ENCODE measurements at regions not wholly inside any gene's neighbourhood (a gene's known extent, or its start where the extent isn't known, plus 50 kb on each side); places are given as distances from the start of the nearest gene placed in this dataset.

DNA sequence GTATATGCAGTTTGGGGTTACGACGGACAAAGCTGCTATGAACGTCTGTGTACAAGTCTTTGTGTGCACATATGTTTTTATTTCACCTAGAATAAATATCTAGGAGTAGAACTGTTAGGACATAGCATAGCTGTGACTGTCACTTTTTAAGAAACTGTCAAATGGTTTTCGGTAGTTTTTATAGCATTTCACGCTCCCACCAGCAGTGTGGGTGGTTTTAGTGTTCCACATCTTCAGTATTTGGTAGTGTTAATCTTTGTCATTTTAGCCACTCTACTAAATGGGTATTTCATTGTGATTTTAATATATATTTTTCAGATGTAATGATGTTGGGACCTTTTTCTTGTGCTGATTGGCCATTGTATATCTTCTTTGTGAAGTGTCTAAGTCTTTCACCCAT lies 109.1 kb upstream of the BCAT1 start:
- peak in 1 of 2 experiments; percentile 75 for DNase-seq

DNA sequence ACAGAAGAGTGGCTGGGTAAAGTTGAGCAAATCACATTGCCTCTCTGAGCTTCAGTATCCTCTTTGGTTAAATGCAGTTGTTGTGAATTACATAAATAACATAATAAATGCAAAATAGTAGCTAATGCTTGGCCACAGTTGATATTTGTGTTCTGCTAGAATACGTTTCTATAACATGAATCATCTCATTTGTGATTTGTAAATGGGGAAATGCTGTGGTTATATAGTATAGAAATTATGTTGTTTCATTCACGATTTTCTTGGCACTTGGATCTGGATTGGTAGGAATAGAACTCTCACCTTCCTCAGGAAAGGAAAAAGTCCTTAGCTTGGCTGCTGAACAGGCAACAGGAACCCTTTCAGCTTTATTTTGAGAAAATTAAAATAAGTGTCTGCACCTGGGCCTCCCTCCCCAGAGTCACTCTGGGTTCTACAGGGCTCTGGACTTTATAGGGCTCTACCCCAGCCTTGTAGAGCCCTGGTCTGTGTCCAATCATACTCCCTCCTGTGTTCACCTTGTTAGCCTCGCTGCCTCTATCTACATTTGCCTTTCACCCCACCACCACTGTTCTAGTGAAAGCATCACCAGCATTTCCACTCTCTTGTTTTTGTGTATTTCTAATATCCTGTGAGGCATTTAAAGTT lies 107.7 kb upstream of the BCAT1 start:
- peak; percentile 64 to 74 for DNase-seq

DNA sequence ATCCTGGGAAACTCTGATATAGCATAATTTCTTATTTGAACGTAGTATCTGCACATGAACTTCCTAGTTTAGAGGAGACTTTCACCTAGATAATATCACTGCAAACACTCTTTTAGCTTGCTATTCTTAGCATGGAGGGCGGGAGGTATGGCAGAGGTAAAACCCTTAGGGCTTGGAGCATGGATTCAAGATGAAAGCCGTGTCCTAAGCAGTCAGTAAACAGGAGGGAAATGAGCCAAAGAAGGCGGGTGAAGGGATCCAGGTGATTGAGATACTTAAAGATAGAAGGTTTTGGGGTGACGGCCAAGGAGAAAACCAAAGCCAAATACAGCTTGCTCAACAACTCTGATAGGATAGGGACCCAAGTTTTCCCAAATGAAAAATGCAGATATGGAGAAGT lies 107.1 kb upstream of the BCAT1 start:
- peak; percentile 62 to 72 for DNase-seq

DNA sequence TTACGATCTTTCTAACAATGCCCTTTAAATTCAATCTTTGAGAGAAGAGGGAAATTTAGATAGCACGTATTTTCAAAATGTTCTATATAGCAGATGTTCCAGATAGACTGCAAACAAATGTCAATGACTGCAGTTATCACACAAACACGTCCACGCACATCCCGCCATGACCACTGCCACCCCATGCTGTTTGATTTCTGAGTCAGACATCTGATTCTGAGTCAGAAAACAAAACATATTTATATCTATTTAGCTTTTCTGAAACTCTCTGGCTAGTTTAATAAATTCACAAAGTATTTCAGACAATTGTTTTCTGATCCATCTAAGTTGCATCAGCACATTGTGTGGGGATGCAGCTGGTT lies 105.9 kb upstream of the BCAT1 start:
- no peak for DNase-seq

DNA sequence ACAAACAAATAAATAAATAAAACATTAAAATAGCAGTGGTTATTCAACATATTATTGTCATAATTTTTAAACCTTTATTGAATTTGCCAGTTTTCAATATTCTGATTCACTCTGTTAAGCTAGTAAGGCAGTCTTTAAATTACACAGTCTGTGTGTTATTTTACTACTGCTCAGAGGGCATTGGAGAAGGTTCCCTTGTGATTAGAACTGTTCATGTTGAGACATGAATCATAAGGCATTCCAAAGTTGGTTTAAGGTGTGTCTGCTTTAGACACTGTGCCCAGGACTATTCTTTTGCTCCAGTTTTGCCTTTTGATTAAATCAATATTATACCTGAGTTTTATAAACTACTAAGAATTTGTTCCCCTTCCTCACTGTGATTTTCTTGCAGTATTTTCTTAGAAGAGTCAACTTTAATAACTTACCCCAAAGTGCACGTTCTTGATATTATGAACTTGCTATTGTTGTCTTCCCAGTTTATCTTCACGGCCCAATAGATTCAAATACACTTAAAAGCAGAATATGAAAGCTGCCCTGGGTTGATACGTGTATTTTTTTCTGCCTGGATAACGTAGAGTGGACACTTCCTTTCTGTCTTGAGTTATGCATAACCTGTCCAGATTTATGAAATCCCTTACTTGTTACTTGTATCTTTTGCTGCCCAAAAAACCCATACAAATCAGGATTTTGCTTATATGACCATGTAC lies 105.3 kb upstream of the BCAT1 start:
- peak; percentile 40 to 61 for DNase-seq

DNA sequence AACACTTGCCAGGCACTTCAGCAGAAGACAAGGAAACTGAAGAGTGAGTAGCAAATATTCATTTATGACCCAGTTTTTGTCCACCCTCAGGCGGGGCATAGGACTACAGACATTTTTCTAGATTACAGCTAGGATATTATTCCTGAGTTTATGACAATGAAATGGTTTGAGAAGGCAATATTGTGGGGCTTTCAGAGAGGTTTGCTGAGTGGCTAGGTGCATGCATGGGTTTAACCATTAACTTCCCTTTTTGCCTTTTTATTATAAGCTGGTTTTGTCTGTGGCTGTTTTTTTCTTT lies 104.0 kb upstream of the BCAT1 start:
- no peak for DNase-seq

DNA sequence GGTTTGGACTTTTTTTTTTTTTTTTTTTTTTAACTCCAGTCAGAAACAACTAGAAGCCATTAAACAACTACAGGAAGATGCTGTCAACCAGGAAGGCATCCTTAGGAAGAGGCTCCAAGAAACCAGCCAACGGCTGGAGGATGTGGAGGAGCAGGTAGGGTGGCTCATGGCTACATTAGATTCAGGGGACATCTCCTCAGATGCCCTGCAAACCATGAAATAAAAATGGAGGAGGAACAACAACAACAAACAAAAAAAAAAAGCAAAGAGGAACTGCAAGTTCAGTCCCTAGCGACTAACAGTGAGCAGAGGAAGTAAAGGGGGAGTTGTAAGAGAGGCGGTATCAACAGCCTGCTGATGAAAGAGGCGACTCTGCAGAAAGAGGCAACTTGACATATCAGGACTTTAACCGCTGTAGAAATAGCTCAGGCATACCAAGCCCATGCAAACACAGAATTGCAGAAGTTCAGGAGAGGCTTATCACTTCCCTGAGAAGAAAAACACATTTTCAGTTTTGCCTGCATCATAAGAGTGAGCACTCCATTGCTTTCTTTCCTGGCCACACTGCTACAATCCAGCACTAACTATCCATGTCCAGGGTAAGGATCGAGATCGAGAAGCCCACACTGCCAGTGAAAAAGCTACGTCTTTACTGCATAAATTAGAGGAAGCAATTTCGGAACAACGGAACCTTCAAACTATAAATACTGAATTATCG lies 103.5 kb upstream of the BCAT1 start:
- DNase-seq = peak; percentile 82 to 90

DNA sequence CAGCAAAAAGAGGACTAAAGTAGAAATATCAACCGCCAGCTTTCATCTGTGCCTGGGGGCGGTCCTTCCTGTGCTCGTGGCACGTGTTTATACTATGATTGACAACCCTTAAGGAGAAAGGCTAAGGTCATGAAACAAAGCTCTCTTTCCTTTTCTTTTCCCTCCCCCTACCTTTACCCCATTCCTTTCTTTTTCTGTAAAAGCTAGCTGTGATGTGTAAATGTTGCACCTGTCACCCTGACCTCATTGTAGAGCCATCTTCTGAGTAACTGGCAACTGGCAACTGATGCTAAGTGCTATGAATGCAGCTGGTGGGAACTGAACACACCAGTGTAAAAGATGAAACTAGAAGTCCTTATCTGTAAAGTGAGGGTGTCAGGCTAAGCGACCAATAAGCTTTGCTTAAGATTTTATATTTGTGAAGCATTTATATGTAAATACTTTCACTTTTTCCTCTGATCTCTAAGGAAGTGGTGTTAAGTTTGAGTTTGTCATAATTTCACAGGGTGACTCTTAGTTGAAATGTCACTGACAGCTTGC lies 102.8 kb upstream of the BCAT1 start:
- peak; percentile 90 for DNase-seq

DNA sequence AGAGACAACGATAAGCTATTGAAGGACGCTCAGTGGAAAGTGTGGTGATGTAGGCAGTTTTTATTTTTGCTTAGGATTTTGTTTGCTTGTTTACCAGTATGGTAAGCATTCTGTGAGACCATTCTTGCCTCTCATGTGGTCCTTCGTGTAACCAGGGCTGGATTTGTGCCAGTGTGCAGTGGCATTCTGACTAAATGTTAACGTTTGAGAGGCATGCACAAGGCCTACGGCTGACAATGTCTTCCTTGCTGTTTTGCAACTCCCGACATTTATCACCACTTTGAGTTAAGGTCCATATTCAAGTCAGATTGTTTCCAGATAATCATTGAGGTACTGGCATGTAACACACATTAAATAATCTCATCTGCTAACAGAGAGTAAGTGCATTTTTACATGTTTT lies 102.3 kb upstream of the BCAT1 start:
- DNase-seq = peak in 1 of 2 experiments; percentile 90

DNA sequence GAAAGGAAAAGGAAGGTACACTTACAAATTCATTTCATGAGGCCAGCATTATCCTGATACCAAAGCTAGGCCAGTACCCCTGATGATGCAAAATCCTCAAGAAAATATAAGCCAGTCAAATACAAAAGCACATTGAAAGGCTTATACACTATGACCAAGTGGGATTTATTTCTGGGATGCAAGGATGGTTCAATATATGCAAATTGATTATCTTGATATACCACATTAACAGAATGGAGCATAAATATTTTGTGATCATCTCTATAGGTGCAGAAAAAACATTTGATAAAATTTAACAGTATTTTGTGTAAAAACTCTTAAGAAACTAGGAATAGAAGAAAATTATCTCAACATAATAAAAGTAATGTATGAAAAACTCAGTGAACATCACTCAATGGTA lies 97.0 kb upstream of the BCAT1 start:
- DNase-seq = no peak

DNA sequence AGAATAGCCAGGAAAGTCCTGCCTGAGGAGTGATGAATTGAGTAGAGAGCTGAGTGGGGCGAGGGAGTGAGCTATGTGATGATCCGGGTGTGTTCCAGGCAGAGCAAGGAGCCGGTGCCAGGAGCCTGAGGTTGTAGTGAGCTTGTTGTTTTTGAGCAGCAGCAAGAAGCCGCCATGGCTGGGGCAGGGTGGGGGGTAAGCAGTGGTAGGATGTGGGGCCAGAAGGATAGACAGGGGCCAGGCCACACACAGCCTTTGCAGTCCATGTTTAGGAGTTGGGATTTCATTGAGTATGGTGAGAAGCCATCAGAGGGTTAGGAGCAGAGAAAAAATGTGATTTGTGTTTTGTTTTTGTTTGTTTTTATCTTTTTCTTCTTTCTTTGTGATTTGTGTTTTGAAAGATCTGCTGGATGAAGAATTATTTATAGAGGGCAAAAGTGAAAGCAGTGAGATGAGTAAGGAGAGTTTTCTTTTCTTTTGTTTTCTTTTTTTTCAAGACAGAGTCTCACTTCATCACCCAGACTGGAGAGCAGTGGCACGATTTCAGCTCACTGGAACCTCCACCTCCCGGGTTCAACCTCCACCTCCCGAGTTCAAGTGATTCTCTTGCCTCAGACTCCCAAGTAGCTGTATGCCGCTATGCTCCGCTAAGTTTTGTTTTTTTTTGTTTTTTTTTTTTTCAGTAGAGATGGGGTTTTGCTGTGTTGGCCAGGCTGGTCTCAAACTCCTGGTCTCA lies 92.3 kb upstream of the BCAT1 start:
- no peak for DNase-seq

DNA sequence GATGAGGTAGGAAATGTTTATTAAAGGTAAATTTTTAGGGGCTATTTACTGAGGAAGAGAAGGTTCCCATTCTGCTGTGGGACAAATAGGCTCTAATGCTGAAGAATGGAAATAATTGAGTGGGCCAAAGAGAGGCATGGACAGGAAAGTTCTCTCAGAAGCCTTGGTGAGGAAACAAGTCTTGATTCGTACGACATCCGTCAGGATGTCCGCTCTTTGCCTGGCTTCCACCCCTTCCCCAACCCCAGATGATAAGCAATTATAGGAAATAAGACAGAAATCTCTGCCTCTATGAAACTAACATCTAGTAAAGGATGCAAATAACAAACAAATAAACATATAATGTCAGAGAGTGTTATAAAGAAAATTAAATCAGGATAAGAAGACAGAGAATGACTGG lies 91.7 kb upstream of the BCAT1 start:
- DNase-seq = no peak

DNA sequence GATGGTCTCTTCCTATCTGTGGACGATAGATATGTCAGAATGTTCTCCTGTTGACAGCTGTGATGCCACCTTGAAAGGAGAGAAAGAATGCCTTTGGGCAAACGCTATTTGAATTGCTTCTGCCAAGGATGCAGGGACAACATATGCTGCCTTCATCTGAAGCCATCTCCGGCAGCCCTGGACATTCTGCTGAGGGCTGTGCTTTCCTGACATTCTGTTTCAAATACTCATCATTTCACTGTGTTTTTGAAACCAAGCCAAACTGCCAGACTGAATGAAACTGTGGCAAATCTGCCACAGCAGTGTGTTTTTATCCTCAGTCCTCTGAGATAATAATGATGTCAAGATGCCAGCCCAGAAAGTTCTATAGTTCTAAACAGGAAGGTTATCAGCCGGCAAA lies 85.8 kb upstream of the BCAT1 start:
- no peak for DNase-seq

DNA sequence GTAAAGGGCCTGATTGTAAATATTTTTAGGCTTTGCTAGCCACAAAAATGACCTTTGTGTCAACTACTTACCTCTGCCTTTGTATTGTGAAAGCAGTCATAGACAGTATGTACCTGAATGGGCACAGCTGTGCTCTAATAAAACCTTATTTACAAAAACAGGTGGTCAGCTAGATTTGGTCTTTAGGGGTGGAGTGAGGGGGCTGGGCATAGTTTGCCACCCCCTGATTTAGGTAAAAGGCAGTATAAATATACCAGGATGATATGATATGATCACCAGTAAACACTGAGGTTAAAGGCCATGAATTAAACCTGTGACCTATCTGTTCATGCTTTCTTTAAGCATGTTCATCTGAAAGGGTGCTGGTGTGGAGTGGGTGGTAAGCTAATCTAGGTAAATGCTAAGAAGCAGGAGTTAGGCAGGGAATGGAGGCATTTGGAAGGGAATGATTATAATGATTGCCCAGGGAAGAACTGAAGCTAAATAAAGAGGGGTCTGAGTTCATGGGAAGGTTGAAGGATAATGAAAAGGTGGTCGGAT lies 77.1 kb upstream of the BCAT1 start:
- DNase-seq = no peak

DNA sequence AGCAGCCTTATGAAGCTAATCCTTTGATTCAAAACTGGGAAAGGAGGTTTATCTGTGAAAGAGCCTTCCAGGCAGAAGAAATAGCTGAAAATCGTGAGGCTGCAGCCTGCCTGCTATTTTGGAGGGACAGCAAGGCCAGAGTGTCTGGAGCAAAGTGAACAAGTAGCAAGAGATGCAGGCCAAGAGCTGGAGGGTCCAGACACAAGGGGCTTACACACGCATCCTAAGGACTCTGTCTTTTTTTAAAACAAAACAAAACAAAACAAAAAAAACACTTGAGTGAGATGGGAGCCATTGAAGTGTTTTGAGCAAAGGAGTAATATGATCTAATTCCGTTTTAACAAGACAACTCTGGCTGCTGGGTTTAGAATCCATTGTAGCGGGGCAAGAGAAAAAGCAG lies 76.4 kb upstream of the BCAT1 start:
- DNase-seq = no peak

DNA sequence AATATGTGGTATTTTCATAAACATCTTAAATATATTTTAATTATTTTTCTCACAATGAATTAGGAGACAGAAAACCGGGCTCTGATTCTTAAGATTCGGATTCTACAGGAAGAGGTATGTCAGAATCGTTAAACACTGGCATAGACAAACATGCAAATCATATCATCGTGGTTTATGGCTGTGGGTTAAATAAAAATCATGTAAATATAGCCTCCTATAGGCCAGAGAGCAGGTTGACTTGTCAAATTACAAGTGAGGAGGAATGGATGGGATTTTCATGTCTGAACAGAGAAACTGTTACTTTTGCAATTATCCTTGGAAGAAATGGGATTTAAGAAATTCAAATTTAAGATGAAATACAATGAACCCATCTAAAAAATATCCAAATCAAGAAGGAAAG lies 74.9 kb upstream of the BCAT1 start:
- peak; percentile 81 to 85 for DNase-seq

DNA sequence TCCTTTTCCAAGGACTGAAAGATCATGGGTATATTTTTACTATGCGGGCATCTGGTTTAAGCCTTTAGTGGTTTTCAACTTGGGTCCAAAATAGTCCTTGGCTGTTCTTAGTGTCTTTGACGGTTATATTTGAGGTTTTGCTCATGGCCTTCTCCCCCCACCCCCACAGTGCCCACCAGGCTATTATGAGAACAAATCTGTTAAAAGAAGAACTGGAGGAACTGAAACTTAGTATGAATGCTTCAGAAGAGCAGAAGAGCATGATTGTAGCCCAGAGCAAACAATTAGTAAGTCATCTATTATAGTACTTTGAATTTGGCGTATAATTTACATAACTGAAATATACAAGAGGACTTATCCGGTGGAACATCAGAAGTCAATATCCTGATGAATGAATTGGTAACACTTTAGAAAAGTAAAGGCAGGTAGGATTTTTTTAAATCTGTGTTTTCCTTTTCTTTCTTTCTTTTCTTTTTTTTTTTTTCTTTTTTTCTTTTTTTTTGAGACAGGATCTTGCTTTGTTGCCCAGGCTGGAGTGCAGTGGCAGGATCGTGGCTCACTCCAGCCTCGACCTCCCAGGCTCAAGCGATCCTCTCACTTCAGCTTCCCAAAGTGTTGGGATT lies 71.8 kb upstream of the BCAT1 start:
- DNase-seq = no peak

DNA sequence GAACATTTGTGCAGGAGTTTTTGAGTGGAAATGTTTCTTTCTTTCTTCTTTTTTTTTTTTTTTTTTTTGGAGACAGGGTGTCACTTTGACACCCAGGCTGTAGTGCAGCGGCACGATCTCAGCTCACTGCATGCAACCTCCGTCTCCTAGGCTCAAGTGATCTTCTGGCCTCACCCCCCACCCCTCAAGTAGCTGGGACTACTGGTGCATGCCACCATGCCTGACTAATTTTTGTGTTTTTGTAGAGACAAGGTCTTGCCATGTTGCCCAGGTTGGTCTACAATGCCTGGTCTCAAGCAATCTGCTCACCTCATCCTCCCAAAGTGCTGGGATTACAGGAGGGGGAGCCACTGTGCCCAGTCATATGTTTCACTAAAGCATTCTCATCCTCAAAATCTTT lies 69.2 kb upstream of the BCAT1 start:
- no peak for DNase-seq

DNA sequence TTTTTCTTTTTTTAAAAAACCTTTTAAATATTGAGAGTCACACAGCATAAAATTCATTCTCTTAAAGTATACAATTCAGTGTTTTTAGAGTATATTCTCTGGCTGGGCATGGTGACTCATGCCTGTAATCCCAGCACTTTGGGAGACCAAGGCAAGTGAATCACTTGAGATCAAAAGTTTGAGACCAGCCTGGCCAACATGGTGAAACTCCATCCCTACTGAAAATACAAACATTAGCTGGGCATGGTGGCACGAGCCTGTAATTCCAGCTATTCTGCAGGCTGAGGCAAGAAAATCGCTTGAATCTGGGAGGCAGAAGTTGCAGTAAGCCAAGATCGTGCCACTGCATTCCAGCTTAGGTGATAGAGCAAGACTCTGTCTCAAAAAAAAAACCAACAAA lies 68.4 kb upstream of the BCAT1 start:
- DNase-seq = no peak

DNA sequence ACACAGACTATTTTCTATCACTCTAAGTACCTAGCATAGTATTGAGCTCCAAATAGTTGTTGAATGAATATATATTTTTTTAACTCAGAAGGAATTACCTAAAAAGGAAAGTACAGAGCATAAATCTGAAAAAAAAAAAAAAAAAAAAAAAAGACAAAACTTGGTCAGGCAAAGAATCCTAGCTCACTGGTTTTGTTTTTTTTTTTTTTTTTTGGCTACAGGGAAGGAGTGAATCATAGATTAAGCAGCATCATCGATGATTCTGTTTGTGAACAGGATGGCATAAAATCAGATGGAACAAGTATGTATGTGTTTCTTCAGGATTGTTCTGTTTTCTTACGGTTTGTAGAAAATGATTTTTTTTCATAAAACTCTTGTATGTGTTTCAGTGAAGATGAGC lies 66.1 kb upstream of the BCAT1 start:
- DNase-seq = no peak

DNA sequence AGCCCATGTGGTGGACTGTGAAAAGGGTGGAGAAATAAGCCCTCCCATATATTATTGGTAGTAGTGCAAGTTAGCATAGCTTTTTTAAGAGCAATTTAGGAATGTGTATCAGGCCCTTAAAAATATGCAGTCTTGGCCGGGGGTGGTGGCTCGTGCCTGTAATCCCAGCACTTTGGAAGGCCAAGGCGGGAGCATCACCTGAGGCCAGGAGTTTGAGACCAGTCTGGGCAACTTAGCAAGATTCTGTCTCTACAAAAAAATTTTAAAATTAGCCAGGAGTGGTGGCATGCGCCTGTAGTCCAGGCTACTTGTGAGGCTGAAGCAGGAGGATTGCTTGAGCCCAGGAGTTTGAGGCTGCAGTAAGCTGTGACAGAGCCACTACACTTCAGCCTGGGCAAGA lies 64.2 kb upstream of the BCAT1 start:
- no peak for DNase-seq

DNA sequence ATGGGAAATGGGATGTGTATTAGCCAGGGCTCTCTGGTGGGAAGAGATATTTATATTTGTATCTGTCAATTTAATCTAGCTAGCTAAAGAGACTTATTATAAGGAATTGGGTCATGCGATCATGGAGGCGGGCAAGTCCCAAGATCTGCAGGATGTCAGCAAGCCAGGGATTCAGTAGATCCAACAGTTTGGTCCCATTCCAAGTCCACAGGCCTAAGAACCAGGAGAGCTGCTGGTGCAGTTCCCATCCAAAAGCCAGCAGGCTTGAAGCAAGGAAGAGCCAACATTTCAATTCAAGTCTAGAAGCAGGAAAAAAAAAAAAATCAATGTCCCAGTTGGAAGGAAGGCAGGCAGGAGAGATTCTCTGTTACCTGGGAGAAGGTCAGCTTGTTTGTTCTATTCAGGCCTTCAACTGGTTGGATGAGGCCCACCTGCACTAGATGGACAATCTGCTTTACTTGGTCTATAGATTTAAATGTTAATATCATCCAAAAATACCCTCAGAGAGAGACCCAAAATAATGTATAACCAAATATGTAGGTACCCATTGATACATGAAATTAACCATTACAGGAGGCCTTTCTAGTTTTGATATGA lies 60.7 kb upstream of the BCAT1 start:
- DNase-seq = no peak

Data from NCI-H526 (cell line).